ENCODE measurements at regions not wholly inside any gene's neighbourhood (a gene's known extent, or its start where the extent isn't known, plus 50 kb on each side); places are given as distances from the start of the nearest gene placed in this dataset.

GRCh38 chr3:177286034-177286433, 88.8 kb upstream of the TBL1XR1 start:
- no peak for TF ChIP-seq POLR2AphosphoS5 (IDR thresholded peaks at IDR 0.05; ENCODE audit: low read depth, low read length)
- TF ChIP-seq, protein P1, sequence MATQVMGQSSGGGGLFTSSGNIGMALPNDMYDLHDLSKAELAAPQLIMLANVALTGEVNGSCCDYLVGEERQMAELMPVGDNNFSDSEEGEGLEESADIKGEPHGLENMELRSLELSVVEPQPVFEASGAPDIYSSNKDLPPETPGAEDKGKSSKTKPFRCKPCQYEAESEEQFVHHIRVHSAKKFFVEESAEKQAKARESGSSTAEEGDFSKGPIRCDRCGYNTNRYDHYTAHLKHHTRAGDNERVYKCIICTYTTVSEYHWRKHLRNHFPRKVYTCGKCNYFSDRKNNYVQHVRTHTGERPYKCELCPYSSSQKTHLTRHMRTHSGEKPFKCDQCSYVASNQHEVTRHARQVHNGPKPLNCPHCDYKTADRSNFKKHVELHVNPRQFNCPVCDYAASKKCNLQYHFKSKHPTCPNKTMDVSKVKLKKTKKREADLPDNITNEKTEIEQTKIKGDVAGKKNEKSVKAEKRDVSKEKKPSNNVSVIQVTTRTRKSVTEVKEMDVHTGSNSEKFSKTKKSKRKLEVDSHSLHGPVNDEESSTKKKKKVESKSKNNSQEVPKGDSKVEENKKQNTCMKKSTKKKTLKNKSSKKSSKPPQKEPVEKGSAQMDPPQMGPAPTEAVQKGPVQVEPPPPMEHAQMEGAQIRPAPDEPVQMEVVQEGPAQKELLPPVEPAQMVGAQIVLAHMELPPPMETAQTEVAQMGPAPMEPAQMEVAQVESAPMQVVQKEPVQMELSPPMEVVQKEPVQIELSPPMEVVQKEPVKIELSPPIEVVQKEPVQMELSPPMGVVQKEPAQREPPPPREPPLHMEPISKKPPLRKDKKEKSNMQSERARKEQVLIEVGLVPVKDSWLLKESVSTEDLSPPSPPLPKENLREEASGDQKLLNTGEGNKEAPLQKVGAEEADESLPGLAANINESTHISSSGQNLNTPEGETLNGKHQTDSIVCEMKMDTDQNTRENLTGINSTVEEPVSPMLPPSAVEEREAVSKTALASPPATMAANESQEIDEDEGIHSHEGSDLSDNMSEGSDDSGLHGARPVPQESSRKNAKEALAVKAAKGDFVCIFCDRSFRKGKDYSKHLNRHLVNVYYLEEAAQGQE (IDR thresholded peaks at IDR 0.05; ENCODE audit: insufficient read depth in 1 of 2, low read depth in 2 of 2, low read length in 2 of 2), result no peak
- TF ChIP-seq FOXP2 (optimal IDR thresholded peaks at IDR 0.05; ENCODE audit: borderline replicate concordance, extremely low read depth, extremely low read length, insufficient read depth), result no peak
- TF ChIP-seq SIN3A (IDR thresholded peaks at IDR 0.05; ENCODE audit: borderline replicate concordance, insufficient read depth, low read length), result no peak
- TF ChIP-seq TAF1 (IDR thresholded peaks at IDR 0.05; ENCODE audit: borderline replicate concordance, insufficient read depth, low read length), result no peak

DNA sequence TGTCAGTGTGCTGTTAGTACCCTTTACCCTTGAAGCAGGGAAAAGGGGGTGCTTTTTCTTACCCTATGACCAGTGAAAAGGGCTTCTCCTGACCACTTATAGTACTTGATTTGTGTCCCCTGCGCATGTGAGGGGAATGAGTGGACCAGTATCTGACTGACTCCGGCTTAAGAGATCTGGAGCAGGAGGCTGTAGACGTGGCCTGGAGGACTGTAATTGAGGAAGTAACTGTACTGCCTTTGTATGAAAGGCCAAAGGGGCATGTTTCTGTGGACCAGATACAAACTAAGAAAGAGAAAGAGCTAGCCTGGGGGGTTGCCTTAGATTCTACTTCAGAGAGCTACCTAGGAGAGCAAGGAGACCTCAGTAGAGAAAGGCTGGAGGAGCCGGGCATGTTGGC, 89.9 kb upstream of the TBL1XR1 start:
- TF ChIP-seq TAF1 (IDR thresholded peaks at IDR 0.05; ENCODE audit: borderline replicate concordance, insufficient read depth, low read length) (no peak), SIN3A (IDR thresholded peaks at IDR 0.05; ENCODE audit: borderline replicate concordance, insufficient read depth, low read length) (no peak), POLR2AphosphoS5 (IDR thresholded peaks at IDR 0.05; ENCODE audit: low read depth, low read length) (no peak), FOXP2 (optimal IDR thresholded peaks at IDR 0.05; ENCODE audit: borderline replicate concordance, extremely low read depth, extremely low read length, insufficient read depth) (no peak)
- TF ChIP-seq, protein P1 (IDR thresholded peaks at IDR 0.05; ENCODE audit: insufficient read depth in 1 of 2, low read depth in 2 of 2, low read length in 2 of 2), result no peak

GRCh38 chr3:177290633-177291032, 93.4 kb upstream of the TBL1XR1 start:
- TF ChIP-seq, protein P1 (IDR thresholded peaks at IDR 0.05; ENCODE audit: insufficient read depth in 1 of 2, low read depth in 2 of 2, low read length in 2 of 2), result no peak
- no peak for TF ChIP-seq POLR2AphosphoS5 (IDR thresholded peaks at IDR 0.05; ENCODE audit: low read depth, low read length)
- no peak for TF ChIP-seq TAF1 (IDR thresholded peaks at IDR 0.05; ENCODE audit: borderline replicate concordance, insufficient read depth, low read length)
- no peak for TF ChIP-seq SIN3A (IDR thresholded peaks at IDR 0.05; ENCODE audit: borderline replicate concordance, insufficient read depth, low read length)
- TF ChIP-seq FOXP2 (optimal IDR thresholded peaks at IDR 0.05; ENCODE audit: borderline replicate concordance, extremely low read depth, extremely low read length, insufficient read depth), result no peak

- TF ChIP-seq FOXP2 (optimal IDR thresholded peaks at IDR 0.05; ENCODE audit: borderline replicate concordance, extremely low read depth, extremely low read length, insufficient read depth), result no peak
- no peak for TF ChIP-seq SIN3A (IDR thresholded peaks at IDR 0.05; ENCODE audit: borderline replicate concordance, insufficient read depth, low read length)
- no peak for TF ChIP-seq POLR2AphosphoS5 (IDR thresholded peaks at IDR 0.05; ENCODE audit: low read depth, low read length)
- TF ChIP-seq, protein P1 (IDR thresholded peaks at IDR 0.05; ENCODE audit: insufficient read depth in 1 of 2, low read depth in 2 of 2, low read length in 2 of 2), result no peak
- no peak for TF ChIP-seq TAF1 (IDR thresholded peaks at IDR 0.05; ENCODE audit: borderline replicate concordance, insufficient read depth, low read length)
These were observed 96.9 kb upstream of the TBL1XR1 start for GRCh38 chr3:177294221-177294620.

DNA sequence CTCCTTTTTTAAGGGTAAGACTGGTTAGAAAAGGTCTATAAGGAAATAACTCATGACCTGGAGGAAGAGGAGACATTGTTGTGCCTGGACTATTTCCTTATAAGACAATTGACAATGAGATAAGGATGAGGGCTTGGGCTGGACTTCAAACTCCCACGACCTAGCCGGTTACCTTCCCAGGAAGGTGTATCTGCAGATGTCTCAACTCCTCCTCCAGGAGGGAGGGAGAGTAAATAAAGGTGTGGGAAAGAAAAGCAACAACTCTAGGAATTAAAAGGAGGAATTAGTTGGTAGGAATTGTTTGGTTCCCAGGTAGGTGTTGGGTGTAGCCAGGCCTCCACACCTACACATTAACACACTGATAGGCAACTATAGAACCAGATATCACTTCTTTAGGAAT, 97.8 kb upstream of the TBL1XR1 start:
- TF ChIP-seq FOXP2 (optimal IDR thresholded peaks at IDR 0.05; ENCODE audit: borderline replicate concordance, extremely low read depth, extremely low read length, insufficient read depth) (no peak), POLR2AphosphoS5 (IDR thresholded peaks at IDR 0.05; ENCODE audit: low read depth, low read length) (no peak), SIN3A (IDR thresholded peaks at IDR 0.05; ENCODE audit: borderline replicate concordance, insufficient read depth, low read length) (no peak), TAF1 (IDR thresholded peaks at IDR 0.05; ENCODE audit: borderline replicate concordance, insufficient read depth, low read length) (no peak)
- TF ChIP-seq, protein P1 (IDR thresholded peaks at IDR 0.05; ENCODE audit: insufficient read depth in 1 of 2, low read depth in 2 of 2, low read length in 2 of 2), result no peak
